Fibroblast of gingiva (primary cell): ENCODE measurements at regions not wholly inside any gene's neighbourhood (a gene's known extent, or its start where the extent isn't known, plus 50 kb on each side); places are given as distances from the start of the nearest gene placed in this dataset.

Source experiments
- DNase-seq: peaks from one replicate; pipeline ENCODE4 v3.0.0-alpha.2; 2011; ENCODE audit warnings: low read depth

GRCh38 chr11:11177156-11177808 is 175.8 kb downstream of the CSNK2A3 start:
- DNase-seq: no peak

DNA sequence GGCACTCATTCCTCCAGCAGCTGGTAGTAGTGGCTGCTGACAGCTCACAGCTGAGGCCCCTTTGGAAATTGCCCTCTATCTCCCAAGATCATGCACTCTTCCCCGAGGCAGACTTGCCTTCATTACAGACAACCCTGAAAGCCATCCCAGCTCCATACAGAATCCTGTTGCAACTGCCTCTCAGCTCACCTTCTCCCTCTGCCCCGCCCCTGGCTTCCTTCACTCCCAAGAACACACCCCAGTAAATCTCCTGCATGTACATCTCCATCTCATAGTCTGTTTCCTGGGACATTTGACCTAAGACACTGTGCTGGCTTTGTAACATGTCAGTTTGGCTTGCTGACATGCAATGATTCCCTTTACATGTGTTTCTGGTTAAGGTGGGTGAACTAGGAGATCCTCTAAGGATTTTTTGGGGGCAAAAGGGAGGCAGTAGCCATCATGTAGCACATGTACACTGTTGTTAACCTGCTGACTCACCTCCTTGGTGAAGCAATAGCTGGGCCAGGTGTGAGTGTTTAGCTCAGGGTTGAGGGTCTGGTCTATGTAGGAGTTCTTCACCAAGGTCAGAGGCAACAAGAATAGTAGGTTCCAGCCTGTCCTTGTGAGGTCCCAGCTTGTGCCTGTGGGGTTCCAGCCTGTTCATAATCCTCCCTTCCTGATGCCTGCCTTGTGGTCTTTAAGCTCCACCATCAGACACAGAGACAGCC is 179.6 kb downstream of the CSNK2A3 start:
- DNase-seq: no peak

DNA sequence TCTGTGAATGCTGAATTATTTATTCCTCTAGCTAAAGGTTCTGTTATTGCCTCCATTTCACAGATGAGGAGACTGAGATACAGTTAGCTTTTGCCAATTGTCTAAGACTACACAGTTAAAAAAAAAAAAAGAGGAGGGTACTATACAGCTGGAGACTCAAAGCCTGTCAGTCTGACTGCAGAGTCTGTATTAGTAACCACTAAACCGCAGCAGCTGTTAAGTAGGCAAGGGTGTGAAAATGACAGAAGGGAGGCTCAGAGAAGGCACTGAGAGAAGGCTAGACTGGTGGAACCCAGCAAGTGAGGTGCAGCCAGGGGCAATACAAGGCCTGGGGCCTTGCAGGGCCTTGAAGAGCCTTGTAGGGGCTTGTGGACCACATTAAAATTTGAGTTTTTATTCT is 181.2 kb downstream of the CSNK2A3 start:
- no peak for DNase-seq

- no peak for DNase-seq
These were observed 181.8 kb downstream of the CSNK2A3 start for GRCh38 chr11:11171285-11171684.

GRCh38 chr11:11170352-11171084 is 182.5 kb downstream of the CSNK2A3 start:
- no peak for DNase-seq

DNA sequence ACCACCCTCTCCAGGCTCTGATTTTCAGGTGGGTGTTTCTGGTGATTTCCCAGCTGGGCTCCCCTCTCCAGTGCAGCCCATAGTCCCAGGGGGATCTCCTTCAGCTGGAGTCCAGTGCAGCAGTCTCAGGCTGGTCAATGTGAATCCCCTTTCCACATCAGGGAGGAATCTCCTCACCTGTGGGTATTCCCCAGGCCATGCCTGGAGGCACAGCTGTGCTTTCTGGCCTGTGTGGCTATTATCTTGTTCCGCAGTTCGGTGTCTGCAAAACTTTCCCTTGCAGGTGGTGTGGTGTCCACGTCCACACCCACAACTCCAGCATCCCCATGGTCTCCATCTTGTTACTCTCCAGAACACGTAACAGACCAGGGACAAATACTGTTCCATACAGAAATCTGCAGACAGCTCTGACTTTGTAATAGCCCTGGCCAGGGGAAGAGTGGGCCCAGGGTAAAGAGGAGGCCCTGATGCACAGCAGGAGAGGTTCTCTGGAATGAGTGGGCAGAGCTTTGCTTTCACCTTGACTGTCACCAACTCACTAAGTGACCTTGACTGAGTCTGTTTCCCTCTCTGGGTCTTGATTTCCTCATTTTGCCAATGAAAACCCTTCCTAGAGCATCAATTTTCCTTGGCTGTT is 183.2 kb downstream of the CSNK2A3 start:
- DNase-seq: no peak

DNA sequence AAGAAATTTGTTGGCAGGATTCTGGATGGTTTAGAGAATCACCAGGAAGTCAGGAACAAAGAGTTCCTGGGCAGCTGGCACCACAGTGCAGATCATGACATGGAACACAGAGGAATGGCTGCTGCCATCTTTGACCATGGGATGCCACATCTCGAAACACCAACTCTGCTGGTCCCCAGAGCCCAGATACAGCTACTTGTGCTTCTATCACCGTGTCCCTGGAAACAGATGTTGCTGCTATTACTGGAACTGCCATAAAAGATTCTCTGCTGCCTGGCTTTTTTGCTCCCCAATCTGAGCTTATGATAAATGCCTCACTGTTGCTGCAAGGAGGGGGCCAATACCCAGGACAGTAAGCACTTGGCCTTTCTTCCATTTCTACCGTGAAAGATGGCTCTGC is 185.2 kb downstream of the CSNK2A3 start:
- DNase-seq: no peak

DNA sequence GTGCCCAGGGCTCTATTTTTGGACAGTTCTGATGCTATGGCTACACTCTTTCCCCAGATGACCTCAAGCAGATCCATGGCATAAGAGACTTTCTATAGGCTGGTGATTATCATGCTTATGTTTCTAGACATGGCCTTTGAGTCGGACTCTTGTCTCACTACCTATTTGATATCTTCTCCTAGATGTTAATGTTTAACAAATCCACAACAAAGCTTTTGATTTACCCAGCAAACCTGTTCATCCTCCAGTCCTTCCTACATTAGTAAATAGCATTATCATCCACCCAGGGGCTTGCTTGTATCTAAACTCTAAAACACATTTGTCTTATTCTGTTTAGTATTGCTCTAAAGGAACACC is 188.7 kb downstream of the CSNK2A3 start:
- DNase-seq: no peak

DNA sequence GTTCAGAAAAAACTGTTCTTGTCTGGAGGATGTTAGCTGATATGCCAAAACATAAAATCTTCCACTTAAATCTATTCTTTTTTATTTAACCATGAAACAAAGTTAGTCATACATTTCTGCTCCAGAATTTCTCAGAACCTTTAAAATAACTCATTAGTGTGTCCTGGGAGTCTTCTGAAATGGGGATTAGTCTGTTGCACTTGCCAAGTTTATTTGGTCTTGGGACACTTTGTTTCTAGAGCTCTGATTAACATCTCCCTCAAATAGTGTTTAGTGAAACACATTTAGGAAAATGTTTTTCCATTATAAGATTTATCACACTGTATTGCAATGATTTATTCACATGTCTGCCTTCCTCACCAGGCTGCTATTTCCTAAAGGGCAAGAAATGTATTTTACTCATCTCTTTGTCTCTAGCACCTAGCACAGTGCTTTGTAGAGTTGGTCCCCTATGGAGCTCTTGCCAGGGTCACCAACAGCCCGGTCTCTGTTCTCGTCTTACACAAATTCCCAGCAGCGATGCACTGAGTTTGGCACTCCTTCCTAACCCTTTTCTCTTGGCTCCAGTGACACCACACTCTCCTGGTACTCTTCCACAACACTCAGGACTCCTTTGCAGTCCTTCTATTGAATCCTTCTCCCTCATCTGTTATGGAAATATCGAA is 189.2 kb downstream of the CSNK2A3 start:
- no peak for DNase-seq

GRCh38 chr11:11163236-11163635 is 189.8 kb downstream of the CSNK2A3 start:
- no peak for DNase-seq

DNA sequence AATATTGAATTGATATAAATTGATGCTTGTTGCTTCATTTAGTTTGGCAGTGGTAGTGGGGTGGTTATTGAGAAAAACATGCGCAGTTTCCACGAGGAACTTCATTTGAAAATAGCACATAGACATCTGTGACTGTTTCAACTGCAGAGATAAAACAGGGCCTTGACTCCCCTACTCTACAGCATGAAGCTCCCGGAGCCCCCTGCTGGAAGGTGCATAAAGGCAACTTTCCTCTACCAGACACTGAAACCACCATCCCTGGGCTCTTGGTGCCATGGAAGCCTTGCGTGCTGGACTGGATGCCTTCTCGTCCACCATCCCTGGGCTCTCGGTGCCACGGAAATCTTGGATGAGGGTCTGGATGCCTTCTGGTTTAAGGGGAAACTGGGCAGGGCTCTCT is 195.9 kb downstream of the CSNK2A3 start:
- peak; percentile 20 for DNase-seq

- DNase-seq: no peak
These were observed 196.9 kb downstream of the CSNK2A3 start for GRCh38 chr11:11155962-11156815.

GRCh38 chr11:11152877-11153276 is 200.2 kb downstream of the CSNK2A3 start:
- no peak for DNase-seq

- DNase-seq: no peak
These were observed 203.2 kb downstream of the CSNK2A3 start for GRCh38 chr11:11149671-11150459.

GRCh38 chr11:11148596-11148995 is 204.5 kb downstream of the CSNK2A3 start:
- no peak for DNase-seq

- peak; percentile 95 for DNase-seq
These were observed 204.9 kb downstream of the CSNK2A3 start for GRCh38 chr11:11148104-11148509.

- peak; percentile 13 for DNase-seq
These were observed 206.2 kb downstream of the CSNK2A3 start for GRCh38 chr11:11146830-11147229.

DNA sequence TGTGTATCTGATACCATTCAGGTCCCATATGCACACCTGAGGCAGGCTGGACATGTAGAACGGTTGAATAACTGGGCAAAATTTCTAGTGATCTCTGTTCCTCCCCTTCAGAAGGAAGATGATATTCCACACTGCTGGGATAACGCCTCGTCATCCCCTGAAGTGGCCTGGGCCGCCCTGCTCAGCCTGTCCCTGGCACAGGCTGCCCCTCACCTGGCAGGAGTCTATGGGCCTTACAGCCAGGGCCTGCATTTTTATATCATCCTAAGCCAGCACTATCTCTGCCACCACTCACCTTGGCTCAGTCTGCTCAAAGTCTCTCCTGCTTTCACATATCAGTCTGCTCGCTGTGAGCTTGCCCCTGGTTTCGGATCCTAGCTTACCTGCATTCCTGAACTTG is 209.2 kb downstream of the CSNK2A3 start:
- no peak for DNase-seq

DNA sequence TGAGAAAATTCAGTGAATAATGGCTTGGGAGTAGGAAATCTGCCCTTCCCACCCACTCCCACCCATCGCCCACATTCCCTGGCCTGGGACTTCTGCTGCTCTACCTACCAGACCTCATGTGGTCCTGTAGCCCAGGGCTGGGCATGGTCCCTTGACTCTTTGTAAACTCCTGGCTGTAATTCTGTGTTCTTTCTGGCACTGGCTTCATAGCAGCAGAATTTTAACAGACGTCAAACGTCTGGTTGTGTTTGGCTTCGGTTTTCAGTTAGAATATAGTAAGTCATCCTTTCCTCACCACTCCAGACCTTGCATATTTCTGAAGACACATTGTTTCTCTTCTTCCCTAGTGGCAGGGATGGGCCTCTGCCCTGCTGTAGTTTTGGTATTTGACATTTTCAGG is 210.6 kb downstream of the CSNK2A3 start:
- DNase-seq: no peak

DNA sequence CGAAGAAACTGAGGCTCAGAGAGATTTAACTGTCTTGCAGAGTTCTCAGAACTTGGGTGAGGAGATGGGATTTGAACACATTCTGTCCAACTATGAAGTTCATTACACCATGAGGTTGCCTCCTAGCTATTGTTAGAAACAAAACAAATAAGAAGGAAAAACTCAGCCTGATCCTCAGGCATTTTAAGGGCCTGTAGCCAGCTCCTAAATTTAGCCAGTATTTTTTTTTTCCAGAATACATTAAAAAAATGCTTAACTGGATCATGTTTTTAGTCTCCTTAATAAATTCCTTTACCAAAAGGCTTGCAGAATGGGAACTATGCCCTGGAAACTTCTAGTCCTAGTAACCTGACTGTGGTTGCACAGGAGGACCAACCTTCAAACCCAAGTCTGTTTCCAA is 212.0 kb downstream of the CSNK2A3 start:
- DNase-seq: peak; percentile 14
